HG03565 (cell line): ENCODE measurements at regions not wholly inside any gene's neighbourhood (a gene's known extent, or its start where the extent isn't known, plus 50 kb on each side); places are given as distances from the start of the nearest gene placed in this dataset.
"Not testable (repeated sequence)": the region's sequence is repeated elsewhere in the genome, so short reads cannot be mapped to it uniquely, and the experiment has no call there.

Experiments used
- ATAC-seq: cut with Tn5 transposase; IDR thresholded peaks from one replicate; pipeline ENCODE4 v1.9.1; 2021; ENCODE audit warnings: mild to moderate bottlenecking, moderate library complexity; ENCODE audit not compliant: unreplicated experiment

- ATAC-seq, result not testable (repeated sequence)
These were observed 131.9 kb downstream of the CWH43 start for GRCh38 chr4:49117951-49118350.

DNA sequence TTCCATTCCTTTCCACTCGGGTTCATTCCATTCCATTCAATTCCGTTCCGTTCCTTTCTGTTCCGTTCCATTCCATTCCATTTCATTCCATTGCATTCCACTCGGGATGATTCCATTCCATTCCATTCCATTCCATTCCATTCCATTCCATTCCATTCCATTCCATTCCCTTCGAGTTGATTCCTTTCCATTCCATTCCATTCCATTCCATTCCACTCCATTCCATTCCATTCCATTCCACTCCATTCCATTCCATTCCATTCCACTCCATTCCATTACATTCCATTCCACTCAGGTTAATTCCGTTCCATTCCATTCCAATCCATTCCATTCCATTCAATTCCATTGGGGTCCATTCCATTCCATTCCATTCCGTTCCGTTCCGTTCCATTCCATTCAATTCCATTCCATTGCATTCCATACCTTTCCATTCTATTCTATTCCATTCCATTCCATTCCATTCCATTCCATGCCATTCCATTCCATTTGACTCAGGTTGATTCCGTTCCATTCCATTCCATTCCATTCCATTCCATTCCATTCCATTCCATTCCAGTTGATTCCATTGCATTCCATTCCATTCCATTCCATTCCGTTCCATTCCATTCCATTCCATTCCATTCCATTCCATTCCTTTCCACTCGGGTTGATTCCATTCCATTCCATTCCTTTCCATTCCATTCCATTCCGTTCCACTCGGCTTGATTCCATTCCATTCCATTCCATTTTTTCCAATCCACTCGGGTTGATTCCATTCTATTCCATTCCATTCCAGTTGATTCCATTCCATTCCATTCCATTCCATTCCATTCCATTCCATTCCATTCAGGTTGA lies 132.5 kb downstream of the CWH43 start:
- peak; percentile 36 for ATAC-seq

- peak; percentile 3 for ATAC-seq
These were observed 133.3 kb downstream of the CWH43 start for GRCh38 chr4:49119345-49119744.

- peak; percentile 7 for ATAC-seq
These were observed 134.1 kb downstream of the CWH43 start for GRCh38 chr4:49120042-49120779.

DNA sequence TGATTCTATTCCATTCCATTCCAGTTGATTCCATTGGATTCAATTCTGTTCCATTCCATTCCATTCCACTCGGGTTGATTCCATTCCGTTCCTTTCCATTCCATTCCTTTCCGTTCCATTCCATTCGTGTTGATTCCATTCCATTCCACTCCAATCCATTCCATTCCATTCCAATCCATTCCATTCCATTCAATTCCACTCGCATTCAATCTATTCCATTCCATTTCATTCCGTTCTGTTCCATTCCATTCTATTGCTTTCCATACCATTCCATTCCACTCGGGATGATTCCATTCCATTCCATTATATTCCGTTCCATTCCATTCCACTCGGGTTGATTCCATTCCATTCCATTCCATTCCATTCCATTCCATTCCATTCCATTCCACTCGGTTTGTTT lies 134.7 kb downstream of the CWH43 start:
- peak; percentile 30 for ATAC-seq

DNA sequence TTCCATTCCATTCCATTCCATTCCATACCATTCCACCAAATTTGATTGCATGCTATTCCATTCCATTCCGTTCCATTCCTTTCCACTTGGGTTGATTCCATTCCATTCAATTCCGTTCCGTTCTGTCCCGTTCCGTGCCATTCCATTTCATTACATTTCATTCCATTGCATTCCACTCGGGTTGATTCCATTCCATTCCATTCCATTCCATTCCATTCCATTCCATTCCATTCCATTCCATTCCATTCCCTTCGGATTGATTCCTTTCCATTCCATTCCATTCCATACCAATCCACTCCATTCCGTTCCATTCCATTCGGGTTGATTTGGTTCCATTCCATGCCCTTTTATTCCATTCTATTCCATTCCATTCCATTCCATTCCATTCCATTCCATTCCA lies 140.4 kb downstream of the CWH43 start:
- ATAC-seq, result not testable (repeated sequence)

GRCh38 chr4:49126858-49127257 lies 140.8 kb downstream of the CWH43 start:
- not testable (repeated sequence) for ATAC-seq

DNA sequence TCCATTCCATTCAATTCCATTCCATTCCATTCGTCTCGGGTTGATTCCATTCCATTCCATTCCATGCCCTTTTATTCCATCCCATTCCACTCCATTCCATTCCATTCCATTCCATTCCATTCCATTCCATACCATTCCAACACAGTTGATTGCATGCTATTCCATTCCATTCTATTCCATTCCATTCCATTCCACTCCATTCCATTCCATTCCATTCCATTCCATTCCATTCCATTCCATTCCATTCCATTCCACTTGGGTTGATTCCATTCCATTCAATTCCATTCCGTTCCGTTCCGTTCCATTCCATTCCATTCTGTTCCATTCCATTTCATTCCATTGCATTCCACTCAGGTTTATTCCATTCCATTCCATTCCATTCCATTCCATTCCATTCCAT lies 143.3 kb downstream of the CWH43 start:
- ATAC-seq, result not testable (repeated sequence)

DNA sequence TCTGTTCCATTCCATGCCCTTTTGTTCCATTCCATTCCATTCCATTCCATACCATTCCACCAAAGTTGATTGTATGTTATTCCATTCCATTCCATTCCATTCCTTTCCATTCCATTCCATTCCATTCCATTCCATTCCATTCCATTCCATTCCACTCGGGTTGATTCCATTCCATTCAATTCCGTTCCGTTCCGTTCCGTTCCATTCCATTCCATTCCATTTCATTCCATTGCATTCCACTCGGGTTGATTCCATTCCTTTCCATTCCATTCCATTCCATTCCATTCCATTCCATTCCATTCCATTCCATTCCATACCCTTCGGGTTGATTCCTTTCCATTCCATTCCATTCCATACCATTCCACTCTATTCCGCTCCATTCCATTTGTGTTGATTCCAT lies 143.8 kb downstream of the CWH43 start:
- ATAC-seq, result not testable (repeated sequence)

GRCh38 chr4:49130724-49131123 lies 144.6 kb downstream of the CWH43 start:
- ATAC-seq, result not testable (repeated sequence)

DNA sequence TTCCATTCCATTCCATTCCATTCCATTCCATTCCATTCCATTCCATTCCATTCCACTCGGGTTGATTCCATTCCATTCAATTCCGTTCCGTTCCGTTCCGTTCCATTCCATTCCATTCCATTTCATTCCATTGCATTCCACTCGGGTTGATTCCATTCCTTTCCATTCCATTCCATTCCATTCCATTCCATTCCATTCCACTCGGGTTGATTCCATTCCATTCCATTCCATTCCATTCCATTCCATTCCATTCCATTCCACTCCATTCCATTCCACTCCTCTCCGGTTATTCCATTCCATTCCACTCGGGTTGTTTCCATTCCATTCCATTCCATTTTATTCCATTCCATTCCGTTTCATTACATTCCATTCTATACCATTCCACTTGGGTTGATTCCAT lies 151.0 kb downstream of the CWH43 start:
- ATAC-seq, result peak; percentile 37

GRCh38 chr4:49137961-49138360 lies 151.9 kb downstream of the CWH43 start:
- ATAC-seq, result not testable (repeated sequence)

DNA sequence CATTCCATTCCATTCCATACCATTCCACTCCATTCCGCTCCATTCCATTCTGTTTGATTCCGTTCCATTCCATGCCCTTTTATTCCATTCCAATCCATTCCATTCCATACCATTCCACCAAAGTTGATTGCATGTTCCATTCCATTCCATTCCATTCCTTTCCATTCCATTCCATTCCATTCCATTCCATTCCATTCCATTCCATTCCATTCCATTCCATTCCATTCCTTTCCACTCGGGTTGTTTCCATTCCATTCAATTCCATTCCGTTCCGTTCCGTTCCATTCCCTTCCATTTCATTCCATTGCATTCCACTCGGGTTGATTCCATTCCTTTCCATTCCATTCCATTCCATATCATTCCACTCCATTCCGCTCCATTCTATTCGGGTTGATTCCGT lies 152.7 kb downstream of the CWH43 start:
- ATAC-seq, result not testable (repeated sequence)

GRCh38 chr4:49139513-49139912 lies 153.4 kb downstream of the CWH43 start:
- peak; percentile 28 for ATAC-seq

GRCh38 chr4:49140351-49140750 lies 154.3 kb downstream of the CWH43 start:
- ATAC-seq, result not testable (repeated sequence)

DNA sequence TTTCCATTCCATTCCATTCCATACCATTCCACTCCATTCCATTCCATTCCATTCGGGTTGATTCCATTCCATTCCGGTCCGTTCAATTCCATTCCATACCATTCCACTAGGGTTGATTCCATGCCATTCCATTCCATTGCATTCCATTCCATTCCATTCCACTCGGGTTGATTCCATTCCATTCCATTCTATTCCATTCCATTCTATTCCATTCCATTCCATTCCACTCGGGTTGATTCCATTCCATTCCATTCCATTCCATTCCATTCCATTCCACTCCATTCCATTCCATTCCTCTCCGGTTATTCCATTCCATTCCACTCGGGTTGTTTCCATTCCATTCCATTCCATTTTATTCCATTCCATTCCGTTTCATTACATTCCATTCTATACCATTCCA lies 155.9 kb downstream of the CWH43 start:
- ATAC-seq, result not testable (repeated sequence)

DNA sequence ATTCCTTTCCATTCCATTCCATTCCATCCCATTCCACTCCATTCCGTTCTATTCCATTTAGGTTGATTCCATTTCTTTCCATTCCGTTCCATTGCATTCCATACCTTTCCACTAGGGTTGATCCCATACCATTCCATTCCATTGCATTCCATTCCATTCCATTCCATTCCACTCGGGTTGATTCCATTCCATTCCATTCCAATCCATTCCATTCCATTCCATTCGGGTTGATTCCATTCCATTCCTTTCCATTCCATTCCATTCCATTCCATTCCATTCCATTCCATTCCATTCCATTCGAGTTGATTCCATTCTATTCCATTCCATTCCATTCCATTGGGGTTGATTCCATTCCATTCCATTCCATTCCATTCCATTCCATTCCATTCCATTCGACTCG lies 161.1 kb downstream of the CWH43 start:
- ATAC-seq, result peak; percentile 45

DNA sequence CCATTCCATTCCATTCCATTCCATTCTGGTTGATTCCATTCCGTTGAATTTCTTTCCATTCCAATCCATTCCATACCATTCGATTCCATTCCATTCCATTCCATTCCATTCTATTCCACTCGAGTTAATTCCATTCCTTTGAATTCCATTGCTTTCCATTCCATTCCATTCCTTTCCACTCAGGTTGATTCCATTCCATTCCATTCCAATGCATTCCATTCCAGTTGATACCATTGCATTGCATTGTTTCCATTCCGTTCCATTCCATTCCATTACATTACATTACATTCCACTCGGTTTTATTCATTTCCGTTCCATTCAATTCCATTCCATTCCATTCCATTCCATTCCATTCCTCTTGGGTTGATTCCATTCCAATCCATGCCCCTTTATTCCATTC lies 161.5 kb downstream of the CWH43 start:
- not testable (repeated sequence) for ATAC-seq

DNA sequence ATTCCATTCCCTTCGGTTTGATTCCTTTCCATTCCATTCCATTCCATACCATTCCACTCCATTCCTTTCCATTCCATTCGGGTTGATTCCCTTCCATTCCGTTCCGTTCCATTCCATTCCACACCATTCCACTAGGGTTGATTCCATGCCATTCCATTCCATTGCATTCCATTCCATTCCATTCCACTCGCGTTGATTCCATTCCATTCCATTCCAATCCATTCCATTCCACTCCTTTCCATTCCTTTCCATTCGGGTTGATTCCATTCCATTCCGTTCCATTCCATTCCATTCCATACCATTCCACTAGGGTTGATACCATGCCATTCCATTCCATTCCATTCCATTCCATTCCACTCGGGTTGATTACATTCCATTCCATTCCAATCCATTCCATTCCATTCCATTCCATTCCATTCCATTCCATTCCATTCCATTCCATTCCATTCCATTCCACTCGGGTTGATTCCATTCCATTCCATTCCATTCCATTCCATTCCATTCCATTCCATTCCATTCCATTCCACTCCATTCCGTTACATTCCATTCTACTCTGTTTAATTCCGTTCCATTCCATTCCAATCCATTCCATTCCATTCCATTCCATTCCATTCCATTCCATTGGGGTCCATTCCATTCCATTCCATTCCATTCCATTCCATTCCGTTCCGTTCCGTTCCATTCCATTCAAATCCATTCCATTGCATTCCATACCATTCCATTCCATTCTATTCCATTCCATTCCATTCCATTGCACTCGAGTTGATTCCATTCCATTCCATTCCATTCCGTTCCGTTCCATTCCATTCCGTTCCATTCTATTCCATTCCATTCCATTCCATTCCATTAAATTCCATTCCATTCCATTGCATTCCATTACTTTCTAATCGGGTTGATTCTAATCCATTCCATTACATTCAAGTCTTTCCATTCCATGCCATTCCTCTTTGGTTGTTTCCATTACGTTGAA lies 163.2 kb downstream of the CWH43 start:
- peak; percentile 61 for ATAC-seq

DNA sequence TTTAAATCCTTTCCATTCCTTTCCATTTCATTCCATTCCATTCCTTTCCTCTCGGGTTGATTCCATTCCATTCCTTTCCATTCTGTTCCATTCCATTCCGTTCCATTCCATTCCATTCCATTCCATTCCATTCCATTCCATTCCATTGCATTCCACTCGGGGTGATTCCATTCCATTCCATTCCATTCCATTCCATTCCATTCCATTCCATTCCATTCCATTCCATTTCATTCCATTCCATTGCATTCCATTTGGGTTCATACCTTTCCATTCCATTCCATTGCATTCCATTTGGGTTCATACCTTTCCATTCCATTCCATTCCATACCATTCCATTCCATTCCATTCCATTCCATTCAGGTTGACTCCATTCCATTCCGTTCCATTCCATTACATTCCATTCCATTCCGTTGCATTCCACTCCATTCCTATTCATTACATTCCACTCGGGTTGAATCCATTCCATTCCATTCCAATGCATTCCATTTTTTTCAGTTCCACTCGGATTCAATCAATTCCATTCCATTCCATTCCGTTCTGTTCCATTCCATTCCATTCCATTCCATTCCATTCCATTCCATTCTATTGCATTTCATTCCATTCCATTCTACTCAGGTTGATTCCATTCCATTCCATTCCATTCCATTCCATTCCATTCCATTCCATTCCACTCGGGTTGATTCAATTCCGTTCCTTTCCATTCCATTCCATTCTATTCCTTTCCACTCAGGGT lies 164.4 kb downstream of the CWH43 start:
- not testable (repeated sequence) for ATAC-seq
